DOHH2 (cell line): ENCODE measurements at regions not wholly inside any gene's neighbourhood (a gene's known extent, or its start where the extent isn't known, plus 50 kb on each side); places are given as distances from the start of the nearest gene placed in this dataset.
"Not testable (repeated sequence)": the region's sequence is repeated elsewhere in the genome, so short reads cannot be mapped to it uniquely, and the experiment has no call there.

ENCODE experiments used
- CTCF ChIP-seq: fragments of 200-600 bp; sonication (generic); IDR thresholded peaks from one replicate; pipeline ENCODE4 v1.5.1; 2014; ENCODE audit warnings: antibody characterized with exemption, mild to moderate bottlenecking, low read depth, low read length; ENCODE audit not compliant: poor library complexity, severe bottlenecking
- EZH2phosphoT487 ChIP-seq: fragments of 200-600 bp; sonication (generic); IDR thresholded peaks from 2 replicates; pipeline ENCODE4 v1.6.1; 2017; ENCODE audit warnings: borderline replicate concordance, mild to moderate bottlenecking, antibody characterized with exemption, low read length, moderate library complexity, mixed read lengths

- not testable (repeated sequence) for TF ChIP-seq CTCF, EZH2phosphoT487
Observed at GRCh38 chr1:143784239-143784882, 187.4 kb downstream of the FAM72C start.
